WTC11 (cell line): ENCODE measurements at regions not wholly inside any gene's neighbourhood (a gene's known extent, or its start where the extent isn't known, plus 50 kb on each side); places are given as distances from the start of the nearest gene placed in this dataset.

Source experiments
- ATAC-seq: fragments of 200-7000 bp; cut with Tn5 transposase; 2 replicates; pipeline ENCODE4 v1.10.0; 2021; ENCODE audit warnings: mild to moderate bottlenecking, moderate library complexity
- CTCF ChIA-PET: fragments of 300-600 bp; sonication (Branson Sonifier 250); formaldehyde crosslinking; loops from one replicate; lab custom pipeline; 2021; ENCODE audit warnings: antibody characterized with exemption; lab: Charles Lee
- POLR2A ChIA-PET: fragments of 350-600 bp; sonication (Branson Sonifier 250); formaldehyde crosslinking; loops from one replicate; lab custom pipeline; 2021; ENCODE audit warnings: antibody characterized with exemption; lab: Charles Lee
- DNase-seq: peaks from one replicate; pipeline ENCODE4 v3.0.0; 2021; ENCODE audit warnings: low spot score
- H3K27ac Mint-ChIP-seq: 2 replicates; pipeline ENCODE4 v1.8.0; 2021; ENCODE audit warnings: mixed read lengths
- H3K27me3 Mint-ChIP-seq: 2 replicates; pipeline ENCODE4 v1.8.0; 2021; ENCODE audit warnings: low read depth, mild to moderate bottlenecking, moderate library complexity, mixed read lengths
- H3K36me3 Mint-ChIP-seq: 2 replicates; pipeline ENCODE4 v1.8.0; 2021; ENCODE audit warnings: mixed read lengths
- H3K4me1 Mint-ChIP-seq: 2 replicates; pipeline ENCODE4 v1.8.0; 2022; ENCODE audit warnings: mixed read lengths
- H3K4me3 Mint-ChIP-seq: 2 replicates; pipeline ENCODE4 v1.8.0; 2021; ENCODE audit warnings: mild to moderate bottlenecking, moderate library complexity, mixed read lengths
- H3K9me3 Mint-ChIP-seq: 2 replicates; pipeline ENCODE4 v1.8.0; 2021; ENCODE audit warnings: mixed read lengths
- CREB1 ChIP-seq: sonication (generic); formaldehyde crosslinking; IDR thresholded peaks from 2 replicates; pipeline ENCODE4 v1.8.0; 2023; ENCODE audit warnings: mild to moderate bottlenecking, missing genetic modification reagents
- MYBL2 ChIP-seq: sonication (generic); formaldehyde crosslinking; IDR thresholded peaks from 2 replicates; pipeline ENCODE4 v1.8.1; 2023; ENCODE audit warnings: mild to moderate bottlenecking, moderate library complexity, missing genetic modification reagents
- NR3C1 ChIP-seq: sonication (generic); formaldehyde crosslinking; conservative IDR thresholded peaks from 2 replicates; pipeline ENCODE4 v1.8.1; 2023; ENCODE audit warnings: low read depth, mild to moderate bottlenecking, missing genetic modification reagents
- ZNF121 ChIP-seq: sonication (generic); formaldehyde crosslinking; IDR thresholded peaks from 2 replicates; pipeline ENCODE4 v1.8.0; 2023; ENCODE audit warnings: missing genetic modification reagents
- ZNF317 ChIP-seq: sonication (generic); formaldehyde crosslinking; IDR thresholded peaks from 2 replicates; pipeline ENCODE4 v1.8.1; 2023; ENCODE audit warnings: low read depth, mild to moderate bottlenecking, moderate library complexity, missing genetic modification reagents, borderline replicate concordance
- ZNF671 ChIP-seq: fragments of 250-450 bp; sonication (Bioruptor Pico); IDR thresholded peaks from 2 replicates; pipeline ENCODE4 v1.8.0; 2021; ENCODE audit warnings: mild to moderate bottlenecking
- TF ChIP-seq, protein P1 (sequence below): fragments of 250-450 bp; sonication (Bioruptor Pico); conservative IDR thresholded peaks from 2 replicates; pipeline ENCODE4 v1.9.0; 2021; ENCODE audit warnings: mild to moderate bottlenecking
- TF ChIP-seq, protein P2 (sequence below): sonication (generic); formaldehyde crosslinking; IDR thresholded peaks from 2 replicates; pipeline ENCODE4 v1.8.0; 2023; ENCODE audit warnings: mild to moderate bottlenecking, missing genetic modification reagents
- TF ChIP-seq, protein P3 (sequence below): fragments of 250-450 bp; sonication (Bioruptor Pico); IDR thresholded peaks from 2 replicates; pipeline ENCODE4 v1.8.0; 2021; ENCODE audit warnings: mild to moderate bottlenecking
- TF ChIP-seq, protein P4 (sequence below): sonication (generic); formaldehyde crosslinking; IDR thresholded peaks from 2 replicates; pipeline ENCODE4 v1.8.0; 2023; ENCODE audit warnings: missing genetic modification reagents
- TF ChIP-seq, protein P5 (sequence below): fragments of 250-450 bp; sonication (Bioruptor Pico); IDR thresholded peaks from 2 replicates; pipeline ENCODE4 v1.9.0; 2021; ENCODE audit warnings: mild to moderate bottlenecking
- TF ChIP-seq, protein P6 (sequence below): fragments of 250-450 bp; sonication (Bioruptor Pico); IDR thresholded peaks from 2 replicates; pipeline ENCODE4 v1.9.0; 2021; ENCODE audit warnings: mild to moderate bottlenecking

DNA sequence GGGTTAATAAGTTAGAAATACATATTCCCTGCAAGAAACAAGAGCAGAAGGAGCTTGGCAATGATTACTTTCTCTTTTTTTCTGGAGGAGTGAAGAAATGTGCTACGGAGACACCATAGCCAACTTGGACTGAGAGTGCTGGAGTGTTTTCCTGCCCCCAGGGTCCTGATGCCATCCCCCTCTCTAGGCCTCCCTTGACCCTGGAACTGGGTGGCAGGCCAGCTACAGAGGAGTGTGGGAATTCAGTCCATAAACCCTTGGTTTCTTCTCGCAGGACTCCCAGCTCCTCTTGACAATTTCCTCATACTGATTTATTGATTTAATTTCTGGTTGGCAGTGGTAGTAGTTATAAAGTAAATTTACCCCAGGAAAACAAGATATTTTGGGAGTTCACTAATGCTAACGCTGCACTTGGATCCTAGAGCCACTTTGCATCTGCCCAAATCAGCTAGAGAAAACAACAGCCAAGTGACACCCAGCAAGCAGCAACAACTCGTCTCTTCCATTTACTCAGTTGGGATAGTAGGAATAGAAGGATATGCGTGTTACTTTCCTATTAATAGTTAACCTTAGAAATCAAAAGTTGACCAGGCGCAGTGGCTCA lies 76.4 kb upstream of the CELF2 start (continued):
- TF ChIP-seq, protein P1, sequence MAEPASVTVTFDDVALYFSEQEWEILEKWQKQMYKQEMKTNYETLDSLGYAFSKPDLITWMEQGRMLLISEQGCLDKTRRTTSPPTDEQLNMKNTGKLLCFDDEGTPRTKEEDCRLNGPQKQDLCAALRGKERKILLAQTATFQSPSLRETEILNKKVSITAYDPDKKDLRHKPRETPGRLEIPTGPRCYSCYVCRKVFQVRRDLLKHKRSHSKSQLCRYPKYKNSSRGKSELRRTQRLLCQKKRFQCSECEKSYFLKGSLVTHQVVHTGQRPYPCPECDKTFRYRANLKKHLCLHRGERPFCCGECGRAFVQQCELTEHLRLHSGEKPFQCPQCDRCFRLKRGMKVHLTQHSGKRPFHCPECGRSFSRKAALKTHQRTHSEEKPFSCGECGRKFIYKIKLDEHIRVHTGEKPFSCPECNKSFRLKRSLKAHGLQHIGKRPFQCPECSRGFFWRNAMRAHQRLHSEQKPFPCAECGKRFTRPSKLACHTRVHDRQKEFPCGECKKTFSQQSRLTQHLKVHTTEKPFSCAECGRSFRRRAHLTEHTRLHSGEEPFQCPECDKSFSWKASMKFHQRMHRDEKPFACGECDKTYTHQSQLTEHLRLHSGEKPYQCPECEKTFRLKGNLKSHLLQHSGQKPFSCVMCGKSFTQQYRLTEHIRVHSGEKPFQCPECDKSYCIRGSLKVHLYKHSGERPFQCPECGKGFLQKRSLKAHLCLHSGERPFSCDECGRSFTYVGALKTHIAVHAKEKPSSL (CRISPR knock-in tag) = no peak
- TF ChIP-seq MYBL2 (CRISPR knock-in tag) (no peak), ZNF671 (CRISPR knock-in tag) (no peak)
- TF ChIP-seq, protein P2, sequence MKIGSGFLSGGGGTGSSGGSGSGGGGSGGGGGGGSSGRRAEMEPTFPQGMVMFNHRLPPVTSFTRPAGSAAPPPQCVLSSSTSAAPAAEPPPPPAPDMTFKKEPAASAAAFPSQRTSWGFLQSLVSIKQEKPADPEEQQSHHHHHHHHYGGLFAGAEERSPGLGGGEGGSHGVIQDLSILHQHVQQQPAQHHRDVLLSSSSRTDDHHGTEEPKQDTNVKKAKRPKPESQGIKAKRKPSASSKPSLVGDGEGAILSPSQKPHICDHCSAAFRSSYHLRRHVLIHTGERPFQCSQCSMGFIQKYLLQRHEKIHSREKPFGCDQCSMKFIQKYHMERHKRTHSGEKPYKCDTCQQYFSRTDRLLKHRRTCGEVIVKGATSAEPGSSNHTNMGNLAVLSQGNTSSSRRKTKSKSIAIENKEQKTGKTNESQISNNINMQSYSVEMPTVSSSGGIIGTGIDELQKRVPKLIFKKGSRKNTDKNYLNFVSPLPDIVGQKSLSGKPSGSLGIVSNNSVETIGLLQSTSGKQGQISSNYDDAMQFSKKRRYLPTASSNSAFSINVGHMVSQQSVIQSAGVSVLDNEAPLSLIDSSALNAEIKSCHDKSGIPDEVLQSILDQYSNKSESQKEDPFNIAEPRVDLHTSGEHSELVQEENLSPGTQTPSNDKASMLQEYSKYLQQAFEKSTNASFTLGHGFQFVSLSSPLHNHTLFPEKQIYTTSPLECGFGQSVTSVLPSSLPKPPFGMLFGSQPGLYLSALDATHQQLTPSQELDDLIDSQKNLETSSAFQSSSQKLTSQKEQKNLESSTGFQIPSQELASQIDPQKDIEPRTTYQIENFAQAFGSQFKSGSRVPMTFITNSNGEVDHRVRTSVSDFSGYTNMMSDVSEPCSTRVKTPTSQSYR (CRISPR knock-in tag) = no peak

DNA sequence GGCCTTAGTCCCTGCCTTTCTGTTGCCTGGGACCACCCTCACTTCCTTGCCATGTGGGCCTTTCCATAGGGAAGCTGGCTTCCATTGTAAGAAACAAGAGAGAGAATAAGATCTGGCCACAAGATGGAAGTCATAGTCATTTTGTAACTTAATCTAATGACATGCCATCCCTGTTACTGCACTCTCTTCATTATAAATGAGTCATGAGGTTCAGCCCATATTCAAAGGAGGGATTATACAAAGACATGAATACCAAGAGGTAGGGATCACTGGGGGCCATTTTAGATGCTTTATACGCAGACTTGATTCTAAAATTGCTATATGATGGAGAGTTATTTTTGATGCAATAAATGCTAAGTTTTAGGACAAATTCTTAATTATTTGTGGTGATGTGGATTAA lies 75.2 kb upstream of the CELF2 start:
- peaks cover 37% of the 10 kb centered on the region for H3K36me3 Mint-ChIP-seq
- no peaks in the 10 kb centered on the region for H3K4me1 Mint-ChIP-seq
- ChIA-PET POLR2A (interaction anchor here (0.7 kb wide), 1 partner anchor 14 kb away, joined by 4 read pairs; no protein-coding TSS in a partner anchor), CTCF (no interaction called here)
- H3K27me3 Mint-ChIP-seq = 0 out of 2 replicates have a peak, but pooled peaks cover 3% of the 10 kb centered on the region
- TF ChIP-seq, protein P1 (CRISPR knock-in tag) = no peak
- TF ChIP-seq, protein P3, sequence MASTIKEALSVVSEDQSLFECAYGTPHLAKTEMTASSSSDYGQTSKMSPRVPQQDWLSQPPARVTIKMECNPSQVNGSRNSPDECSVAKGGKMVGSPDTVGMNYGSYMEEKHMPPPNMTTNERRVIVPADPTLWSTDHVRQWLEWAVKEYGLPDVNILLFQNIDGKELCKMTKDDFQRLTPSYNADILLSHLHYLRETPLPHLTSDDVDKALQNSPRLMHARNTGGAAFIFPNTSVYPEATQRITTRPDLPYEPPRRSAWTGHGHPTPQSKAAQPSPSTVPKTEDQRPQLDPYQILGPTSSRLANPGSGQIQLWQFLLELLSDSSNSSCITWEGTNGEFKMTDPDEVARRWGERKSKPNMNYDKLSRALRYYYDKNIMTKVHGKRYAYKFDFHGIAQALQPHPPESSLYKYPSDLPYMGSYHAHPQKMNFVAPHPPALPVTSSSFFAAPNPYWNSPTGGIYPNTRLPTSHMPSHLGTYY (CRISPR knock-in tag) = no peak
- TF ChIP-seq ZNF317 (no peak), NR3C1 (CRISPR knock-in tag) (no peak), CREB1 (CRISPR knock-in tag) (no peak), ZNF671 (CRISPR knock-in tag) (no peak), ZNF121 (no peak)
- TF ChIP-seq, protein P4, sequence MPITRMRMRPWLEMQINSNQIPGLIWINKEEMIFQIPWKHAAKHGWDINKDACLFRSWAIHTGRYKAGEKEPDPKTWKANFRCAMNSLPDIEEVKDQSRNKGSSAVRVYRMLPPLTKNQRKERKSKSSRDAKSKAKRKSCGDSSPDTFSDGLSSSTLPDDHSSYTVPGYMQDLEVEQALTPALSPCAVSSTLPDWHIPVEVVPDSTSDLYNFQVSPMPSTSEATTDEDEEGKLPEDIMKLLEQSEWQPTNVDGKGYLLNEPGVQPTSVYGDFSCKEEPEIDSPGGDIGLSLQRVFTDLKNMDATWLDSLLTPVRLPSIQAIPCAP (CRISPR knock-in tag) = no peak
- TF ChIP-seq, protein P5, sequence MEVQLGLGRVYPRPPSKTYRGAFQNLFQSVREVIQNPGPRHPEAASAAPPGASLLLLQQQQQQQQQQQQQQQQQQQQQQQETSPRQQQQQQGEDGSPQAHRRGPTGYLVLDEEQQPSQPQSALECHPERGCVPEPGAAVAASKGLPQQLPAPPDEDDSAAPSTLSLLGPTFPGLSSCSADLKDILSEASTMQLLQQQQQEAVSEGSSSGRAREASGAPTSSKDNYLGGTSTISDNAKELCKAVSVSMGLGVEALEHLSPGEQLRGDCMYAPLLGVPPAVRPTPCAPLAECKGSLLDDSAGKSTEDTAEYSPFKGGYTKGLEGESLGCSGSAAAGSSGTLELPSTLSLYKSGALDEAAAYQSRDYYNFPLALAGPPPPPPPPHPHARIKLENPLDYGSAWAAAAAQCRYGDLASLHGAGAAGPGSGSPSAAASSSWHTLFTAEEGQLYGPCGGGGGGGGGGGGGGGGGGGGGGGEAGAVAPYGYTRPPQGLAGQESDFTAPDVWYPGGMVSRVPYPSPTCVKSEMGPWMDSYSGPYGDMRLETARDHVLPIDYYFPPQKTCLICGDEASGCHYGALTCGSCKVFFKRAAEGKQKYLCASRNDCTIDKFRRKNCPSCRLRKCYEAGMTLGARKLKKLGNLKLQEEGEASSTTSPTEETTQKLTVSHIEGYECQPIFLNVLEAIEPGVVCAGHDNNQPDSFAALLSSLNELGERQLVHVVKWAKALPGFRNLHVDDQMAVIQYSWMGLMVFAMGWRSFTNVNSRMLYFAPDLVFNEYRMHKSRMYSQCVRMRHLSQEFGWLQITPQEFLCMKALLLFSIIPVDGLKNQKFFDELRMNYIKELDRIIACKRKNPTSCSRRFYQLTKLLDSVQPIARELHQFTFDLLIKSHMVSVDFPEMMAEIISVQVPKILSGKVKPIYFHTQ = no peak
- TF ChIP-seq, protein P6, sequence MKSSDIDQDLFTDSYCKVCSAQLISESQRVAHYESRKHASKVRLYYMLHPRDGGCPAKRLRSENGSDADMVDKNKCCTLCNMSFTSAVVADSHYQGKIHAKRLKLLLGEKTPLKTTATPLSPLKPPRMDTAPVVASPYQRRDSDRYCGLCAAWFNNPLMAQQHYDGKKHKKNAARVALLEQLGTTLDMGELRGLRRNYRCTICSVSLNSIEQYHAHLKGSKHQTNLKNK (CRISPR knock-in tag) = no peak
- no peak overlapping the region for H3K4me3 Mint-ChIP-seq
- no peak overlapping the region for H3K27ac Mint-ChIP-seq
- ATAC-seq (no peak), DNase-seq (no peak)
- peaks cover 63% of the 10 kb centered on the region for H3K9me3 Mint-ChIP-seq
